Cardiac fibroblast (primary cell): ENCODE measurements at regions not wholly inside any gene's neighbourhood (a gene's known extent, or its start where the extent isn't known, plus 50 kb on each side); places are given as distances from the start of the nearest gene placed in this dataset.
"Not testable (repeated sequence)": the region's sequence is repeated elsewhere in the genome, so short reads cannot be mapped to it uniquely, and the experiment has no call there.

Source experiments
- DNase-seq, 2 donors: peaks; one replicate each; pipeline versions ENCODE4 v3.0.0 to v3.0.0-alpha.2; 2010; ENCODE audit warnings: low read depth in 2 of 2
- H3K4me3 ChIP-seq, 2 donors: replicated peaks in 1 of 2; 1 replicate in 1 of 2; 2 replicates in 1 of 2; pipeline ENCODE4 v1.5.1; 2011; ENCODE audit warnings: low read depth in 2 of 2, low read length in 2 of 2, mild to moderate bottlenecking in 2 of 2, moderate library complexity in 1 of 2
- TF ChIP-seq, protein P1 (sequence below): IDR thresholded peaks from one replicate; pipeline ENCODE4 v1.5.1; 2011; ENCODE audit warnings: low read depth, mild to moderate bottlenecking, low read length, inconsistent platforms

DNA sequence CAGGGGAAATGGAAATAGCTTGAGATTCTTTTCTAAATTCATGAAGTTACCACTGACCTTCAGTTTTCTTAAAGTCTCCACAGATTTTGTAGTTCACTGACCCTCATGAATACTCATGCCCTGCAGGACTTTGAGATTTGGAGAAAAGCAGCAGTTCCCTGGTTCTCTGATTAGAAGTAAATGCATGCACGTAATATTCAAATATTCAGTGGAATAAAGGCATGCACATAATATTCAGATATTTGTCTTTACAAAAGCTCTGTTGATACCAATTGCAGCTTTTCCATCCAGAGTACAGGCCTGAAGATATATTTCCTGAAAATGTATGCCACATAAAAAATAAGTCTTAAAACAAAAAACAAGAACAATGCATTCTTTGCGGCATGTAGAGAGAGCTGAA is 219.8 kb downstream of the ADCYAP1 start:
- TF ChIP-seq, protein P1, sequence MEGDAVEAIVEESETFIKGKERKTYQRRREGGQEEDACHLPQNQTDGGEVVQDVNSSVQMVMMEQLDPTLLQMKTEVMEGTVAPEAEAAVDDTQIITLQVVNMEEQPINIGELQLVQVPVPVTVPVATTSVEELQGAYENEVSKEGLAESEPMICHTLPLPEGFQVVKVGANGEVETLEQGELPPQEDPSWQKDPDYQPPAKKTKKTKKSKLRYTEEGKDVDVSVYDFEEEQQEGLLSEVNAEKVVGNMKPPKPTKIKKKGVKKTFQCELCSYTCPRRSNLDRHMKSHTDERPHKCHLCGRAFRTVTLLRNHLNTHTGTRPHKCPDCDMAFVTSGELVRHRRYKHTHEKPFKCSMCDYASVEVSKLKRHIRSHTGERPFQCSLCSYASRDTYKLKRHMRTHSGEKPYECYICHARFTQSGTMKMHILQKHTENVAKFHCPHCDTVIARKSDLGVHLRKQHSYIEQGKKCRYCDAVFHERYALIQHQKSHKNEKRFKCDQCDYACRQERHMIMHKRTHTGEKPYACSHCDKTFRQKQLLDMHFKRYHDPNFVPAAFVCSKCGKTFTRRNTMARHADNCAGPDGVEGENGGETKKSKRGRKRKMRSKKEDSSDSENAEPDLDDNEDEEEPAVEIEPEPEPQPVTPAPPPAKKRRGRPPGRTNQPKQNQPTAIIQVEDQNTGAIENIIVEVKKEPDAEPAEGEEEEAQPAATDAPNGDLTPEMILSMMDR: no peak
- DNase-seq: no peak
- H3K4me3 ChIP-seq: no peak overlapping the region

DNA sequence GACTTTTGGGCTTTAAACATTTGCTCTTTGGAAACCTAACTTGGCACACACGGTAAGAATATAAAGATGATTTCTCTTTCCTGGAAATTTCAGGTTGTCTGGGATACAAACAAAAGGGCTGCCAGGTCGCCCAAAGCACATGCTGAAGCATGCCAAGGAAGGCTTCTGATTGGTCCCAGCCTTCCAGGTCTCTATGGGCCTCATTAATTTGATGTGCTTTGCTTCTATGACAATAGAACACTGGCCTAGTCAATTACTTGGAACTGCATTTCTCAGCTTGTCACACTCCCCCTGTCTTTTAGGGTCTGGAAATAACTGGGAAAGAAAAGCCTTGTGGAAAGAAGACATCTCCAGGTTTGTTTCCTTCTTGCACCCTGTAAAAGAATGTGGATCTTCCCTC is 228.9 kb downstream of the ADCYAP1 start:
- DNase-seq: no peak
- TF ChIP-seq, protein P1: no peak
- H3K4me3 ChIP-seq: no peak overlapping the region

DNA sequence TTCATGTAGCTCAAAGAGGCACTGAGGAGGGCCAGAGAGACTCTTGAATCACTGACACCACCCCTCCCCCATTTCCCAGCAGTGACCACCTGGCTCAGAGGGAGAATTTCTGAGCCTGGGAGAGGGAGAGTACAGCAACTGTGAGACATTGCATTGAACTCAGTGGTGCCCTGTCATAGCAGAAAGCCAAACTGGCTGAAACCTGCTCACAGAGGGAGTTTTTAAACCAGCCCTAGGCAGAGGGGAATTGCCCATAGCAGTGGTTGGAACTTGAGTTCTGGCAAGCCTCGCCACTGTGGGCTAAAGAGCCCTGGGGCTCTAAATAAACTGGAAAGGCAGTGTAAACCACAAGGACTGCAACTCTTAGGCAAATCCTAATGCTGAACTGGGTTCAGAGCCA is 243.1 kb downstream of the ADCYAP1 start:
- no peak overlapping the region for H3K4me3 ChIP-seq
- DNase-seq: no peak
- TF ChIP-seq, protein P1: no peak

DNA sequence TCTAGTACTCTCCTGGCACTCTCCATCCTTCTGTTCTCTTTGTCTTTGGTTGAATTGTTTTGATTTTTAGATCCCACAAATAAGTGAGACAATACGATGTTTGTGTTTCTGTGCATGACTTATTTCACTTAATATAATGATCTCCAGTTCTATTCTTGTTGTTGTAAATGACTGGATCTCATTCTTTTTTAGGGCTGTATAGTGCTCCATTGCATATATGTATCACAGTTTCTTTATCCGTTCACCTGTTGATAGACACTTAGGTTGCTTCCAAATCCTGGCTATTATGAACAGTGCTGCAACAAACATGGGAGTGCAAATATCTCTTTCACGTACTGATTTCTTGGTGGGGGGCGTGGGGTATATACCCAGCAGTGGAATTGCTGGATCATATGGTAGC is 245.0 kb downstream of the ADCYAP1 start:
- no peak overlapping the region for H3K4me3 ChIP-seq
- TF ChIP-seq, protein P1: no peak
- DNase-seq: no peak

DNA sequence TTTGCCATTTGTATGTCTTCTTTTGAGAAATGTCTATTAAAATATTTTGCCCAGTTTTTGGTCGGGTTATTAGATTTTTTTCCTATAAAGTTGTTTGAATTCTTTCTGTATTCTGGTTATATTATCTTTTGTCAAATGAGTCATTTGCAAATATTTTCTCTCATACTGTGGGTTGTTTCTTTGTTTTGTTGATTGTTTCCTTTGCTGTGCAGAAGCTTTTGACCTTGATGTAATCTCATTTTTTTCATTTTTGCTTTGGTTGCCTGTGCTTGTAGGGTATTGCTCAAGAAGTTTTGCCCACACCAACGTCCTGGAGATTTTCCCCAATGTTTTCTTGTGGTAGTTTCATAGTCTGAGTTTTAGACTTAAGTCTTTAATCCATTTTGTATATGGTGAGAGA is 245.7 kb downstream of the ADCYAP1 start:
- H3K4me3 ChIP-seq: no peak overlapping the region
- DNase-seq: no peak
- TF ChIP-seq, protein P1: no peak

DNA sequence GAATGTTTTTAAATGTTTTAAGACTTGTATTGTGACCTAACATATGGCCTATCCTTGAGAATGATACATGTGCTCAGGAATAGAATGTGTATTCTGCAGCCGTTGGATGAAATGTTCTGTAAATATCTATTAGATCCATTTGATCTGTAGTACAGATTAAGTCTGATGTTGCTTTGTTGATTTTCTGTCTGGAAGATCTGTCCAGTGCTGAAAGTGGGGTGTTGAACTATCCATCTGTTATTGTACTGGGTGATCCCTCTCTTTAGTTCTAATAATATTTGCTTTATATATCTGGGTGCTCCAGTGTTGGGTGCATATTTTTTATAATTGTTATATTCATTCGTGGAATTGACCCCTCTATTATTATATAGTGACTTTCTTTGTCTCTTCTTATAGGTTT is 248.3 kb downstream of the ADCYAP1 start:
- not testable (repeated sequence) for DNase-seq

DNA sequence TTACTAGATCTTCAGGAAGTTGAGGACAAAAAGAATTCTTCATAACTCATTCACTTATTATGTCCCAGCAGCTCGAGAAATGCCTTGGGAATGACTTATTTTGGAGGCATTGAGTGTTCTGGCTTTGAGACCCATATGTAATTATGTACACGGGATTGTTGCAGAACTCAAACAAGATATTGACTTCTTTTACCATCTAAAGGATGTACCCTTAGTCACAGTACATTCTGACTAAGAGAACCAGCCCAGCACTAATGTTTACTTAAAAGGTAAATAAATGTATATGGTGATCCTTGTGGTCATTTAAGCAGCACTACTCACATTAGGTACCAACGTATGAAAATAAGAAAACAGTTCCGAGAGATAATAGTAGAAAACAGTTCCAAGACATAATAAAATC is 268.9 kb downstream of the ADCYAP1 start:
- no peak overlapping the region for H3K4me3 ChIP-seq
- TF ChIP-seq, protein P1: no peak
- DNase-seq: no peak

More for the DNA sequence above, 248.3 kb downstream of the ADCYAP1 start:
- not testable (repeated sequence) for H3K4me3 ChIP-seq

DNA sequence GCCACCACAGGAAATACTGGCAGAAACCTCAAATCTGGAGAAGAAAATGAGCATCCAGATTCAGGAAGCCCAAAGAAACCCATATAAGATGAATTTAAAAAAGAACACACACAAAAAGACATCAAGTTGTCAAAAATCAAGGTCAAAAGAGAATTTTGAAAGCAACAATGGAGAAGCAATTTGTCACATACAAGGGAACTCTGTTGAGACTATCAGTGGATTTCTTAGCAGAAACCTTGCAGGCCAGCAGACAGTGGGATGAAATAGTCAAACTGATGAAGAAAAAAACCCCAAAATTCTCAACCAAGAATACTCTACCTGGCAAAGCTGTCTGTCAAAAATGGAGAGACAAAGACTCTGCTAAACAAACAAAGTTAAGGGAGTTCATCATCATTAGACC is 272.6 kb downstream of the ADCYAP1 start:
- no peak overlapping the region for H3K4me3 ChIP-seq
- TF ChIP-seq, protein P1: no peak
- no peak for DNase-seq
